ENCODE measurements at regions not wholly inside any gene's neighbourhood (a gene's known extent, or its start where the extent isn't known, plus 50 kb on each side); places are given as distances from the start of the nearest gene placed in this dataset.
A peak's percentile ranks its signal among the peaks of the same experiment; 100 is the strongest.

DNA sequence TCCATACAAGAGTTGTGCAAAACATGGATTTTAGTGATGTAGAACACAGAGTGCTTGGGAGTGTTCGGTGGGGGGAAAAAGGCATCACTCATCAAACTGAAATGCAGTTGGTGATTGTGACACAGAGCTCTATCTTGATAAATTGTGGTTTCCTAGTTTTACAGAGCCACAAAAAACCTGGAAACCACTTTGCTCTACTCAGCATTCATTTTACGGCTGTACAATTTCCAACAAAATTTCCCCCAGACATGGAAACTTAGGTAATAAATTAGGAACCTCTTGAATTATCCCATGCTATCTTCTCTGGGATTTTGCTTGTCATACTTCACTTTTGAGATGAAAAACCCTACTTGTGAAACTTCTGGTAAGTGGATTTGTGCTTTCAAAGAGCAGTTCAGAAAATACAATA lies 614.9 kb upstream of the FZD8 start:
- Histone ChIP-seq H3K36me3 (ENCODE audit: control insufficient read depth, insufficient read depth, low read length) (no peaks in the 10 kb centered on the region), H3K27me3 (ENCODE audit: control insufficient read depth, insufficient read depth, low read length) (no peaks in the 10 kb centered on the region), H3K4me3 (ENCODE audit: low read depth, low read length) (no peak overlapping the region), H3K27ac (ENCODE audit: low read depth, low read length) (no peak overlapping the region), H3K4me1 (ENCODE audit: control insufficient read depth, insufficient read depth, low read length) (no peaks in the 10 kb centered on the region), H3K9me3 (ENCODE audit: control insufficient read depth, insufficient read depth, low read length) (no peaks in the 10 kb centered on the region)
- DNase-seq (ENCODE audit: low read depth in 4 of 6, low spot score in 6 of 6): no peak
- WGBS (ENCODE audit: insufficient coverage): no CpG with 5 or more reads among the region's 2 CpGs

DNA sequence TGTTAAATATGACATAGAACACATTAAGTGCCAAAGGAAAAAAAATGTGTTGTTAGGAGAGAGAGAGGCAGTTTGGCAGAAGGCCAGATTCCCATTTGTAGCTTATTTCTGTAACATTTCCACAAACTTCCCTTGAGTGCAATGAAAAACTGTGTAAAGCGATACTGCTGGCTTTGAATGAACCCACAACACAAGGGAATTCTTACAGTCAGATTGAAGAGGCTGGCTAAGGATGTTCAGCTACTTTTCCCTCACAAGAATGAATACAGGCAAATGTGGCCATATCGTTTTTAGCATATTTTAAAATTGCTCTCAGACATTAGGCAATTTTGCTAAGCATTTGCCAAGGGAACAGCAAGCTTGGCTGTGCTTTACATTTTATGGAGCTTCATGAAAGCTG lies 614.1 kb upstream of the FZD8 start:
- Histone ChIP-seq H3K4me3 (ENCODE audit: low read depth, low read length) (no peak overlapping the region), H3K27me3 (ENCODE audit: control insufficient read depth, insufficient read depth, low read length) (no peaks in the 10 kb centered on the region), H3K9me3 (ENCODE audit: control insufficient read depth, insufficient read depth, low read length) (no peaks in the 10 kb centered on the region), H3K4me1 (ENCODE audit: control insufficient read depth, insufficient read depth, low read length) (no peaks in the 10 kb centered on the region), H3K27ac (ENCODE audit: low read depth, low read length) (no peak overlapping the region), H3K36me3 (ENCODE audit: control insufficient read depth, insufficient read depth, low read length) (no peaks in the 10 kb centered on the region)
- peak in 5 of 6 donors; percentile 19 to 92 (median 29) for DNase-seq (ENCODE audit: low read depth in 4 of 6, low spot score in 6 of 6)
- WGBS (ENCODE audit: insufficient coverage): no CpG with 5 or more reads among the region's 2 CpGs

GRCh38 chr10:36254199-36254598 lies 612.1 kb upstream of the FZD8 start:
- WGBS (ENCODE audit: insufficient coverage): 100% methylated on average over 1 of the region's 3 CpGs
- DNase-seq (ENCODE audit: low read depth in 4 of 6, low spot score in 6 of 6): peak in 2 of 6 donors; percentile 15 to 57
- Histone ChIP-seq H3K4me1 (ENCODE audit: control insufficient read depth, insufficient read depth, low read length) (no peaks in the 10 kb centered on the region), H3K36me3 (ENCODE audit: control insufficient read depth, insufficient read depth, low read length) (no peaks in the 10 kb centered on the region), H3K9me3 (ENCODE audit: control insufficient read depth, insufficient read depth, low read length) (no peaks in the 10 kb centered on the region), H3K27ac (ENCODE audit: low read depth, low read length) (no peak overlapping the region), H3K27me3 (ENCODE audit: control insufficient read depth, insufficient read depth, low read length) (no peaks in the 10 kb centered on the region), H3K4me3 (ENCODE audit: low read depth, low read length) (no peak overlapping the region)

- 89% methylated on average over 2 of the region's 3 CpGs for WGBS (ENCODE audit: insufficient coverage)
- DNase-seq (ENCODE audit: low read depth in 4 of 6, low spot score in 6 of 6): no peak
- H3K9me3 ChIP-seq (ENCODE audit: control insufficient read depth, insufficient read depth, low read length): no peaks in the 10 kb centered on the region
- no peaks in the 10 kb centered on the region for H3K27me3 ChIP-seq (ENCODE audit: control insufficient read depth, insufficient read depth, low read length)
- H3K4me3 ChIP-seq (ENCODE audit: low read depth, low read length): no peak overlapping the region
- H3K27ac ChIP-seq (ENCODE audit: low read depth, low read length): no peak overlapping the region
- H3K36me3 ChIP-seq (ENCODE audit: control insufficient read depth, insufficient read depth, low read length): no peaks in the 10 kb centered on the region
- H3K4me1 ChIP-seq (ENCODE audit: control insufficient read depth, insufficient read depth, low read length): no peaks in the 10 kb centered on the region
Measured at GRCh38 chr10:36253731-36254130, 611.6 kb upstream of the FZD8 start.

- H3K27me3 ChIP-seq (ENCODE audit: control insufficient read depth, insufficient read depth, low read length): no peaks in the 10 kb centered on the region
- no peak overlapping the region for H3K4me3 ChIP-seq (ENCODE audit: low read depth, low read length)
- WGBS (ENCODE audit: insufficient coverage): 82% methylated on average over 3 of the region's 4 CpGs
- DNase-seq (ENCODE audit: low read depth in 4 of 6, low spot score in 6 of 6): no peak
- no peaks in the 10 kb centered on the region for H3K36me3 ChIP-seq (ENCODE audit: control insufficient read depth, insufficient read depth, low read length)
- H3K27ac ChIP-seq (ENCODE audit: low read depth, low read length): no peak overlapping the region
- no peaks in the 10 kb centered on the region for H3K4me1 ChIP-seq (ENCODE audit: control insufficient read depth, insufficient read depth, low read length)
- H3K9me3 ChIP-seq (ENCODE audit: control insufficient read depth, insufficient read depth, low read length): no peaks in the 10 kb centered on the region
Measured at GRCh38 chr10:36251068-36251467, 609.0 kb upstream of the FZD8 start.

DNA sequence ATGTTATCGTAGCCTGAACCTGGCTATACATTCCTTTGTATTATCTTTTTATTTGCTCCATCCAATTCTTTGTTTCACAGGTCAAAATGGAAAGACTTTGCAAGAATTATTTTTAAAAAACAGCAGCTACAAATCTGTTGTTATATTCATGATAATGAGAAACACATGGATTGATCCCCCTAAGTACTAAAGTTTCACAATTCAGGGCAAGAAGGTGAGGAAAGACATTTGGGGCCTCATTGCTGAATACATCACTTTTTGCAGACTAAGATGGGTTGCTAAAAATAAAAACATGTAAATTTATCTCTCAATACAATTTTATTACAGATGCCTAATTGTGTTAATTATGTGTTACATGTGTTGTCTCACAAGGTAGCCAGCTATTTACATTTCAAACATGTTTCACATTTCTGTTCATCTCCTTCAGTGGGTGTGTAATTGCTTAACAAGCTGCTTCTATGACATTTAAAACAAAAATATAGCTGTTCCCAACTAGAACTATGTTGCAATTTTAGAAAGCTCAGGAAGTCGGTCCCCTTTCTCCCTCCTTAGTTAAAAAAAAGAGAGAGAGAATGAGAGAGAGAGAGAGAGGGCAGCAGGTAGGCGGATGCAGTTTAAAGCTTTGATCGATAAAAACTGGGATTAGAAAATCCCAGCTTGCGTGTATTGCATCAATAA lies 606.3 kb upstream of the FZD8 start:
- DNase-seq (ENCODE audit: low read depth in 4 of 6, low spot score in 6 of 6): peak in 1 of 6 donors; percentile 7
- Histone ChIP-seq H3K4me3 (ENCODE audit: low read depth, low read length) (no peak overlapping the region), H3K4me1 (ENCODE audit: control insufficient read depth, insufficient read depth, low read length) (no peaks in the 10 kb centered on the region), H3K27ac (ENCODE audit: low read depth, low read length) (no peak overlapping the region), H3K27me3 (ENCODE audit: control insufficient read depth, insufficient read depth, low read length) (no peaks in the 10 kb centered on the region), H3K9me3 (ENCODE audit: control insufficient read depth, insufficient read depth, low read length) (no peaks in the 10 kb centered on the region), H3K36me3 (ENCODE audit: control insufficient read depth, insufficient read depth, low read length) (no peaks in the 10 kb centered on the region)
- 100% methylated on average over 3 of the region's 5 CpGs for WGBS (ENCODE audit: insufficient coverage)

GRCh38 chr10:36247478-36247877 lies 605.4 kb upstream of the FZD8 start:
- WGBS (ENCODE audit: insufficient coverage): no CpG with 5 or more reads among the region's 2 CpGs

DNA sequence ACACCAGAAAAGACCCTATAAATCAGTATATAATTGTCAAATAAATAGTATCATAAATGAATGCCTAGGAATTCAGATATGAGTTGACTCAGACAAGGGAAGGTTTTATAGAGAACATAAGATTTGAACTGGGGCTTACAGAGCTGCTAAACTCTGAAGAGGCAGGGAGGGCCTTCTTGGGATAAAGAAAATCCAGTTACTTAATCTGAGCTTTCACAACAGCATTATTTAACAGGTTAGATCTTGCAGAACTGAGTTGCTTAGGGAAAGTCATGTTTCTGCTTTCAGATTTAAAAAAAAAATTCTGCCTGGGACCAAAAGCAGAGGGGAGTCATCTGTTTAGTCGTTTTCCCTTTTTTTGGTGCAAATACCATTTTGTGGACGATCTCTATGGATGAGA lies 594.8 kb upstream of the FZD8 start:
- Histone ChIP-seq H3K4me1 (ENCODE audit: control insufficient read depth, insufficient read depth, low read length) (no peaks in the 10 kb centered on the region), H3K27ac (ENCODE audit: low read depth, low read length) (no peak overlapping the region), H3K4me3 (ENCODE audit: low read depth, low read length) (no peak overlapping the region), H3K36me3 (ENCODE audit: control insufficient read depth, insufficient read depth, low read length) (no peaks in the 10 kb centered on the region), H3K27me3 (ENCODE audit: control insufficient read depth, insufficient read depth, low read length) (no peaks in the 10 kb centered on the region), H3K9me3 (ENCODE audit: control insufficient read depth, insufficient read depth, low read length) (no peaks in the 10 kb centered on the region)
- no CpG with 5 or more reads among the region's 2 CpGs for WGBS (ENCODE audit: insufficient coverage)
- DNase-seq (ENCODE audit: low read depth in 4 of 6, low spot score in 6 of 6): no peak

More at GRCh38 chr10:36247478-36247877, 605.4 kb upstream of the FZD8 start:
- no peaks in the 10 kb centered on the region for H3K27me3 ChIP-seq (ENCODE audit: control insufficient read depth, insufficient read depth, low read length)
- H3K4me1 ChIP-seq (ENCODE audit: control insufficient read depth, insufficient read depth, low read length): no peaks in the 10 kb centered on the region
- no peaks in the 10 kb centered on the region for H3K36me3 ChIP-seq (ENCODE audit: control insufficient read depth, insufficient read depth, low read length)
- no peaks in the 10 kb centered on the region for H3K9me3 ChIP-seq (ENCODE audit: control insufficient read depth, insufficient read depth, low read length)
- no peak overlapping the region for H3K4me3 ChIP-seq (ENCODE audit: low read depth, low read length)
- no peak for DNase-seq (ENCODE audit: low read depth in 4 of 6, low spot score in 6 of 6)
- H3K27ac ChIP-seq (ENCODE audit: low read depth, low read length): no peak overlapping the region

GRCh38 chr10:36236341-36236740 lies 594.2 kb upstream of the FZD8 start:
- H3K4me1 ChIP-seq (ENCODE audit: control insufficient read depth, insufficient read depth, low read length): no peaks in the 10 kb centered on the region
- H3K36me3 ChIP-seq (ENCODE audit: control insufficient read depth, insufficient read depth, low read length): no peaks in the 10 kb centered on the region
- no peak for DNase-seq (ENCODE audit: low read depth in 4 of 6, low spot score in 6 of 6)
- H3K9me3 ChIP-seq (ENCODE audit: control insufficient read depth, insufficient read depth, low read length): no peaks in the 10 kb centered on the region
- H3K27me3 ChIP-seq (ENCODE audit: control insufficient read depth, insufficient read depth, low read length): no peaks in the 10 kb centered on the region
- no peak overlapping the region for H3K27ac ChIP-seq (ENCODE audit: low read depth, low read length)
- WGBS (ENCODE audit: insufficient coverage): no CpG with 5 or more reads among the region's 1 CpG
- H3K4me3 ChIP-seq (ENCODE audit: low read depth, low read length): no peak overlapping the region

DNA sequence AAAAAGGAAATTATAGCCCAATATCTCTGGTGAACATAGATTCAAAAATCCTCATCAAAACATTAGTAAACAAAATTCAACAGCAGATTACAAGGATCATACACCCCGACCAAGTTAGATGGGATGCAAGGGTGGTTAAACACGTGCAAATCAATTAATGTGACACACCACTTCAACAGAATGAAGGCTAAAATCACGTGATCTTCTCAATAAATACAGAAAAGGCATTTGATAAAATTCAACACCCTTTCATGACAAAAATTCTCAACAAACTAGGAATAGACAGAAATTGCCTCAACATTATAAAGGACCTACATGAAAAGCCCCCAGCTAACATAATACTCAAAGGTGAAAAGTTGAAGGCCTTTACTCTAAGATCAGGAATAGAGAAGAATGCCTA lies 590.8 kb upstream of the FZD8 start:
- WGBS (ENCODE audit: insufficient coverage): 100% methylated on average over 1 of the region's 3 CpGs

More for the DNA sequence above, 590.8 kb upstream of the FZD8 start:
- DNase-seq (ENCODE audit: low read depth in 4 of 6, low spot score in 6 of 6): no peak
- Histone ChIP-seq H3K9me3 (ENCODE audit: control insufficient read depth, insufficient read depth, low read length) (no peaks in the 10 kb centered on the region), H3K4me3 (ENCODE audit: low read depth, low read length) (no peak overlapping the region), H3K27me3 (ENCODE audit: control insufficient read depth, insufficient read depth, low read length) (no peaks in the 10 kb centered on the region), H3K4me1 (ENCODE audit: control insufficient read depth, insufficient read depth, low read length) (no peaks in the 10 kb centered on the region), H3K27ac (ENCODE audit: low read depth, low read length) (no peak overlapping the region), H3K36me3 (ENCODE audit: control insufficient read depth, insufficient read depth, low read length) (no peaks in the 10 kb centered on the region)

Data from spinal cord (tissue), 9 donors.